ENCODE measurements at regions not wholly inside any gene's neighbourhood (a gene's known extent, or its start where the extent isn't known, plus 50 kb on each side); places are given as distances from the start of the nearest gene placed in this dataset.

GRCh38 chr3:18103591-18103990, 321.5 kb downstream of the SATB1 start:
- no peaks in the 10 kb centered on the region for H3K9me3 Mint-ChIP-seq (ENCODE audit: insufficient read depth)
- ChIA-PET CTCF (no interaction called here), POLR2A (no interaction called here)
- H3K27me3 Mint-ChIP-seq (ENCODE audit: low read depth), result no peaks in the 10 kb centered on the region
- H3K27ac Mint-ChIP-seq, result no peak overlapping the region
- no peaks in the 10 kb centered on the region for H3K36me3 Mint-ChIP-seq (ENCODE audit: low read depth)
- H3K4me3 Mint-ChIP-seq, result no peak overlapping the region
- H3K4me1 Mint-ChIP-seq (ENCODE audit: low read depth), result peaks cover 17% of the 10 kb centered on the region
- no peak for ATAC-seq
- no peak for DNase-seq

DNA sequence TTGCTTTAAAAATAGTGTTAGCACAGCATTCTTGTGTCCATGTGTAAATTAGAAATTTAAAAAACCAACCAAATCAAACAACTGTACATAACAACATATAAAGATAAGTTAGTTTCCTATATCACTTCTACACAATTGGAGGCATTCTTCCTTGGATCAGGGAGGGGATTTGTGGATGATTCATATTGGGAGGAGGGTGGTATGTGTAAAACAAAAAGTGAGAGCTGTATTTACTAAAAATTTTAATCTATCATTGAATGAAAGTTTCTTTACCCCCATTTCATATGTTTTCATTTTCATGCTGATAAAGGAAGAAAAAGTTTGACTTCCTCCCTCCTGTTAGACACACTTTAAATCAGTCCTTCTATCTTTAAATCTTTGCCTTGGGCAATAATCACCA, 325.0 kb downstream of the SATB1 start:
- Mint-ChIP-seq H3K36me3 (ENCODE audit: low read depth) (peaks cover 2% of the 10 kb centered on the region), H3K4me3 (no peak overlapping the region), H3K27ac (no peak overlapping the region), H3K9me3 (ENCODE audit: insufficient read depth) (peaks cover 10% of the 10 kb centered on the region), H3K27me3 (ENCODE audit: low read depth) (no peaks in the 10 kb centered on the region), H3K4me1 (ENCODE audit: low read depth) (peaks cover 17% of the 10 kb centered on the region)
- POLR2A ChIA-PET, result interaction anchor here (0.7 to 1.0 kb wide), 2 partner anchors 14 to 205 kb away, joined by 3 read pairs; no protein-coding TSS in a partner anchor
- ATAC-seq (no peak), DNase-seq (no peak)
- CTCF ChIA-PET, result interaction anchor here (0.8 to 1.1 kb wide), 2 partner anchors 12 to 13 kb away, joined by 3 to 5 read pairs; no protein-coding TSS in a partner anchor

DNA sequence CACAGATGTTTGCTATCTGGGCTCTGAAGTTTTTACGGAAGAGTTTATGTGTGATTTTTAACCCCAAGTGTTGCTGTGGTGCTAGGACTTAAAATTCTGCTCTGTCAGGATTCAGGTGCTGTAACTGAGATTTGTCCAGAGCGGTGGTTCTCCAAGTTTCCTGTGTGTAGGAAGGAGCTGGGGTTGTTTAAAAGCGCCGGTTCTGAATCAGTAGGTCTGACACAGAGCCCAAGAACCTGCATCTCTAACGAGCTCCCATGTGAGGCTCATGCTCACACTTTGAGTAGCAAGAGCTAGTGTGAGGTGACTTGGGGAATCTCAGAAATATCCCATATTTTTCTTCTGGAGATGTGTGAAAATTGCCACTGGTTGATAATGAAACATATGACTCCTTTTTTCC, 325.5 kb downstream of the SATB1 start:
- no peak overlapping the region for H3K4me3 Mint-ChIP-seq
- peaks cover 2% of the 10 kb centered on the region for H3K36me3 Mint-ChIP-seq (ENCODE audit: low read depth)
- POLR2A ChIA-PET, result interaction anchor here (1.0 kb wide), 1 partner anchor 14 kb away, joined by 3 read pairs; no protein-coding TSS in a partner anchor
- DNase-seq (no peak), ATAC-seq (no peak)
- H3K4me1 Mint-ChIP-seq (ENCODE audit: low read depth), result peaks cover 17% of the 10 kb centered on the region
- CTCF ChIA-PET, result interaction anchor here (0.8 to 1.1 kb wide), 2 partner anchors 11 to 13 kb away, joined by 3 to 5 read pairs; no protein-coding TSS in a partner anchor
- no peak overlapping the region for H3K27ac Mint-ChIP-seq
- H3K9me3 Mint-ChIP-seq (ENCODE audit: insufficient read depth), result peaks cover 10% of the 10 kb centered on the region
- no peaks in the 10 kb centered on the region for H3K27me3 Mint-ChIP-seq (ENCODE audit: low read depth)

GRCh38 chr3:18098960-18099587, 326.1 kb downstream of the SATB1 start:
- Mint-ChIP-seq H3K27ac (peak overlapping the region; percentile 31), H3K27me3 (ENCODE audit: low read depth) (no peaks in the 10 kb centered on the region), H3K36me3 (ENCODE audit: low read depth) (peaks cover 2% of the 10 kb centered on the region), H3K4me1 (ENCODE audit: low read depth) (peaks cover 17% of the 10 kb centered on the region), H3K4me3 (no peak overlapping the region), H3K9me3 (ENCODE audit: insufficient read depth) (peaks cover 10% of the 10 kb centered on the region)
- CTCF ChIA-PET, result interaction anchor here (1.1 kb wide), 1 partner anchor 11 kb away, joined by 5 read pairs; no protein-coding TSS in a partner anchor
- peak; percentile 35 for DNase-seq
- POLR2A ChIA-PET, result interaction anchor here (1.0 kb wide), 1 partner anchor 13 kb away, joined by 3 read pairs; no protein-coding TSS in a partner anchor
- ATAC-seq, result peak; percentile 30

GRCh38 chr3:18097989-18098388, 327.1 kb downstream of the SATB1 start:
- ChIA-PET POLR2A (no interaction called here), CTCF (no interaction called here)
- Mint-ChIP-seq H3K4me1 (ENCODE audit: low read depth) (peaks cover 17% of the 10 kb centered on the region), H3K36me3 (ENCODE audit: low read depth) (peaks cover 2% of the 10 kb centered on the region), H3K9me3 (ENCODE audit: insufficient read depth) (peaks cover 10% of the 10 kb centered on the region), H3K4me3 (no peak overlapping the region), H3K27me3 (ENCODE audit: low read depth) (no peaks in the 10 kb centered on the region), H3K27ac (no peak overlapping the region)
- ATAC-seq (no peak), DNase-seq (no peak)

- H3K27me3 Mint-ChIP-seq (ENCODE audit: low read depth), result peaks cover 2% of the 10 kb centered on the region
- H3K9me3 Mint-ChIP-seq (ENCODE audit: insufficient read depth), result peaks cover 10% of the 10 kb centered on the region
- CTCF ChIA-PET, result no interaction called here
- POLR2A ChIA-PET, result no interaction called here
- ATAC-seq (no peak), DNase-seq (no peak)
- peaks cover 17% of the 10 kb centered on the region for H3K4me1 Mint-ChIP-seq (ENCODE audit: low read depth)
- no peak overlapping the region for H3K4me3 Mint-ChIP-seq
- no peak overlapping the region for H3K27ac Mint-ChIP-seq
- peaks cover 2% of the 10 kb centered on the region for H3K36me3 Mint-ChIP-seq (ENCODE audit: low read depth)
These were observed 327.7 kb downstream of the SATB1 start for GRCh38 chr3:18097473-18097872.

DNA sequence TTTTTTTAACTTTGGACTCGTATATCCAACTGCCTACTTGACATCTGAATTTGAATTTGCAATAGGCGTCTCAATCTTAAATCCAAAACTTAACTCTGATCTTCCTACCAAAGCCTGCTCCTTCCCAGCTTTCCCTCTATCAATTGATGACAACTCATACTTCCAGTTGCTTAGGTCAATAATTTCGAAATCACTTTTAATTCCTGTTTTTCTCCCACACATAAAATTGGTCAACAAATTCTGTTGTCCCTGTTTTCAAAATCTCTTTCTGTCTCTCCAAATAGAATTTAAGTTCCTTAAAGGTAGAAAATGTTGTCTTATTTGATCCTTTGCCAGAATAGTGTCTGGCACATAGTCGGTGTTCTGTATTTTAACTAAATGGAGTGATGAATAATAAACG, 332.4 kb downstream of the SATB1 start:
- Mint-ChIP-seq H3K9me3 (ENCODE audit: insufficient read depth) (peaks cover 6% of the 10 kb centered on the region), H3K4me1 (ENCODE audit: low read depth) (peaks cover 15% of the 10 kb centered on the region), H3K4me3 (no peak overlapping the region), H3K27me3 (ENCODE audit: low read depth) (peaks cover 2% of the 10 kb centered on the region), H3K36me3 (ENCODE audit: low read depth) (peaks cover 2% of the 10 kb centered on the region), H3K27ac (no peak overlapping the region)
- DNase-seq (no peak), ATAC-seq (no peak)
- POLR2A ChIA-PET, result no interaction called here
- CTCF ChIA-PET, result no interaction called here

DNA sequence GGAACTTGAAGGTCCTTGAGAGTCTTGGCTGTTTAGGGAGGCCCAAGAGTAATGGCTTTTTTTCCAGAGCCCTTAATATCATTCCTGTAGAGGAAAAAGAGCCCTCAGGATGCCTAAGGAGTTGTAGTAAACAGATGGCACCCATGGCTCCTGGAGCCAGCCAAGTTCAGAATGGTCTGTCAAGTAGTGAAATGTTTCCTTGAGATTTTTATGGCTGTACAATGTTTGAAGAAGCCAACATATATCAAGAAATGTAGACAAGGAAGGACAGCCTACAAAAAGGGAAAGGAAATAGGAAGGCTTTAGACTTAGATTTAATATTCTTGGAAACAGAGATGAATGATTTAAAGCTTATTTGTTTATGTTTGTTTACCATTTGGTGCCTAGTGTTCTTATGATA, 334.8 kb downstream of the SATB1 start:
- Mint-ChIP-seq H3K27me3 (ENCODE audit: low read depth) (peaks cover 3% of the 10 kb centered on the region), H3K9me3 (ENCODE audit: insufficient read depth) (no peaks in the 10 kb centered on the region), H3K4me3 (no peak overlapping the region), H3K27ac (no peak overlapping the region), H3K4me1 (ENCODE audit: low read depth) (peaks cover 21% of the 10 kb centered on the region), H3K36me3 (ENCODE audit: low read depth) (no peaks in the 10 kb centered on the region)
- ChIA-PET CTCF (interaction anchor here (0.7 kb wide), 1 partner anchor 682 kb away, joined by 3 read pairs; no protein-coding TSS in a partner anchor), POLR2A (interaction anchor here (0.5 kb wide), 1 partner anchor 202 kb away, joined by 3 read pairs; no protein-coding TSS in a partner anchor)
- DNase-seq, result no peak
- no peak for ATAC-seq

DNA sequence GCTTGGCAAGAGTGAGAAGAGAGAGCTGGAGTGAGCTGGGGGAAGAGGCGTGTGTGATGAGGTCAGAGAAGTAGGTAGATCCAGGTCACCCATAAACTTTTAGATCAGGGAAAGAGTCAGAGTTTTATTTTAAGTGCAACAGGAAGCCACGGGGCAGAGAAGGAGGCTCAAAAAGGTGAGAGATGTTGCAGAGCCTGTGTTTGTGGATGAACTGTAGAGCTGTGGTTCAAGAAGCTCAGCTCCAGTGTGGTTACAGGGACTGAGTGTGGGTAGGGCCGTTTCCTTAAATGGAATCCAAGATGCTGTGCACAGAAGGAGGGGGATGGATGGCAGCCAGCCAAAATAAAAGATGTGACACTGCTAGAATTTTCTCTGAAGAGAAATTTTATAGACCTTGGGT, 337.2 kb downstream of the SATB1 start:
- H3K4me1 Mint-ChIP-seq (ENCODE audit: low read depth), result peaks cover 21% of the 10 kb centered on the region
- no peaks in the 10 kb centered on the region for H3K36me3 Mint-ChIP-seq (ENCODE audit: low read depth)
- H3K4me3 Mint-ChIP-seq, result no peak overlapping the region
- peaks cover 6% of the 10 kb centered on the region for H3K27me3 Mint-ChIP-seq (ENCODE audit: low read depth)
- peak; percentile 54 for DNase-seq
- peak overlapping the region; percentile 36 for H3K27ac Mint-ChIP-seq
- ATAC-seq, result peak; percentile 69
- H3K9me3 Mint-ChIP-seq (ENCODE audit: insufficient read depth), result no peaks in the 10 kb centered on the region
- CTCF ChIA-PET, result interaction anchor here (1.6 kb wide), 1 partner anchor 12 kb away, joined by 5 read pairs; no protein-coding TSS in a partner anchor
- POLR2A ChIA-PET, result no interaction called here

- ChIA-PET POLR2A (no interaction called here), CTCF (interaction anchor here (1.1 kb wide), 1 partner anchor 13 kb away, joined by 3 read pairs; no protein-coding TSS in a partner anchor)
- Mint-ChIP-seq H3K36me3 (ENCODE audit: low read depth) (no peaks in the 10 kb centered on the region), H3K27ac (no peak overlapping the region), H3K27me3 (ENCODE audit: low read depth) (peaks cover 4% of the 10 kb centered on the region), H3K4me3 (no peak overlapping the region), H3K4me1 (ENCODE audit: low read depth) (peaks cover 21% of the 10 kb centered on the region), H3K9me3 (ENCODE audit: insufficient read depth) (no peaks in the 10 kb centered on the region)
- DNase-seq (no peak), ATAC-seq (no peak)
These were observed 338.4 kb downstream of the SATB1 start for GRCh38 chr3:18086760-18087159.

GRCh38 chr3:18086078-18086477, 339.1 kb downstream of the SATB1 start:
- Mint-ChIP-seq H3K36me3 (ENCODE audit: low read depth) (no peaks in the 10 kb centered on the region), H3K27ac (no peak overlapping the region), H3K9me3 (ENCODE audit: insufficient read depth) (no peaks in the 10 kb centered on the region), H3K4me3 (no peak overlapping the region), H3K27me3 (ENCODE audit: low read depth) (peaks cover 4% of the 10 kb centered on the region), H3K4me1 (ENCODE audit: low read depth) (peaks cover 21% of the 10 kb centered on the region)
- ATAC-seq (no peak), DNase-seq (no peak)
- POLR2A ChIA-PET, result interaction anchor here (0.8 kb wide), 1 partner anchor 14 kb away, joined by 3 read pairs; no protein-coding TSS in a partner anchor
- CTCF ChIA-PET, result interaction anchor here (1.1 kb wide), 1 partner anchor 14 kb away, joined by 3 read pairs; no protein-coding TSS in a partner anchor

GRCh38 chr3:18085429-18085828, 339.7 kb downstream of the SATB1 start:
- H3K4me1 Mint-ChIP-seq (ENCODE audit: low read depth), result peaks cover 21% of the 10 kb centered on the region
- no peak overlapping the region for H3K4me3 Mint-ChIP-seq
- H3K27me3 Mint-ChIP-seq (ENCODE audit: low read depth), result peaks cover 4% of the 10 kb centered on the region
- POLR2A ChIA-PET, result interaction anchor here (0.8 kb wide), 1 partner anchor 14 kb away, joined by 3 read pairs; no protein-coding TSS in a partner anchor
- no peaks in the 10 kb centered on the region for H3K36me3 Mint-ChIP-seq (ENCODE audit: low read depth)
- H3K9me3 Mint-ChIP-seq (ENCODE audit: insufficient read depth), result no peaks in the 10 kb centered on the region
- DNase-seq (no peak), ATAC-seq (no peak)
- CTCF ChIA-PET, result no interaction called here
- H3K27ac Mint-ChIP-seq, result no peak overlapping the region
